H1 (cell line): ENCODE measurements at regions not wholly inside any gene's neighbourhood (a gene's known extent, or its start where the extent isn't known, plus 50 kb on each side); places are given as distances from the start of the nearest gene placed in this dataset.

Experiments used
- CHD1 ChIP-seq: IDR thresholded peaks from 2 replicates; pipeline ENCODE4 v1.6.1; 2012; ENCODE audit warnings: low read depth, low read length, improper control_type of control experiment
- CHD7 ChIP-seq: fragments of 300-600 bp; sonication (generic); IDR thresholded peaks from 2 replicates; pipeline ENCODE4 v1.7.1; 2012; ENCODE audit warnings: low read length, moderate library complexity, mild to moderate bottlenecking, inconsistent platforms; ENCODE audit not compliant: insufficient replicate concordance
- TF ChIP-seq, protein P1 (sequence below): IDR thresholded peaks from 2 replicates; pipeline ENCODE4 v1.6.1; 2012; ENCODE audit warnings: inconsistent platforms

DNA sequence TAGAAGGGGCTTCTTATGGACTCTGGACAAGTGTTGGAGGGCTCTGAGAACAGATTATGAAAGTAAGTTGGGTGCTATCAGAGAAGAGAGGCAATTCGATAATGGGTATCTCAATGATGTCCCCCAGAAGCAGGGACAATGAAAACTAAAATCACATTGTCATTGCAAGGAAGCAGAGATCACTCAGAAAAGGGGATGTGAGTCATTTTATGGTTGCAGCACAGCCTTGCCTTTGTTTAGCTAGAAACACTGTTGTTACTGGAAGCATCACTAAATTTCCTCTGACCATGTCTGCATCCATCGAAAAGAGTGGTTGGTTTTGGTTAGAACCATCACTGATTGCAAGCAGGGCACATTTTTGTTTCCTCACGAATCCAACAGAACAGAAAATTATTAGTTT lies 246.8 kb upstream of the NWD2 start (continued):
- TF ChIP-seq CHD7: no peak
- TF ChIP-seq CHD1: no peak
- TF ChIP-seq, protein P1, sequence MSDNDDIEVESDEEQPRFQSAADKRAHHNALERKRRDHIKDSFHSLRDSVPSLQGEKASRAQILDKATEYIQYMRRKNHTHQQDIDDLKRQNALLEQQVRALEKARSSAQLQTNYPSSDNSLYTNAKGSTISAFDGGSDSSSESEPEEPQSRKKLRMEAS: no peak
